GM21723 (cell line): ENCODE measurements at regions not wholly inside any gene's neighbourhood (a gene's known extent, or its start where the extent isn't known, plus 50 kb on each side); places are given as distances from the start of the nearest gene placed in this dataset.

ENCODE experiments used
- ATAC-seq: cut with Tn5 transposase; IDR thresholded peaks from one replicate; pipeline ENCODE4 v1.9.1; 2021; ENCODE audit warnings: mild to moderate bottlenecking, moderate library complexity; ENCODE audit not compliant: unreplicated experiment

GRCh38 chr10:121167534-121168243, 316.5 kb downstream of the WDR11 start:
- ATAC-seq, result no peak

GRCh38 chr10:121168545-121169216, 317.5 kb downstream of the WDR11 start:
- no peak for ATAC-seq

GRCh38 chr10:121169406-121169805, 318.2 kb downstream of the WDR11 start:
- no peak for ATAC-seq

GRCh38 chr10:121171825-121172787, 320.9 kb downstream of the WDR11 start:
- no peak for ATAC-seq

GRCh38 chr10:121179006-121179405, 327.8 kb downstream of the WDR11 start:
- no peak for ATAC-seq

GRCh38 chr10:121182219-121182618, 331.1 kb downstream of the WDR11 start:
- ATAC-seq, result no peak

- no peak for ATAC-seq
Observed at GRCh38 chr10:121183236-121183635, 332.1 kb downstream of the WDR11 start.

- no peak for ATAC-seq
Observed at GRCh38 chr10:121183707-121184106, 332.5 kb downstream of the WDR11 start.

- ATAC-seq, result no peak
Observed at GRCh38 chr10:121185816-121186455, 334.8 kb downstream of the WDR11 start.

- ATAC-seq, result no peak
Observed at GRCh38 chr10:121187391-121187790, 336.2 kb downstream of the WDR11 start.

- ATAC-seq, result no peak
Observed at GRCh38 chr10:121188005-121188404, 336.8 kb downstream of the WDR11 start.

GRCh38 chr10:121189066-121189465, 337.9 kb downstream of the WDR11 start:
- ATAC-seq, result no peak

GRCh38 chr10:121194696-121195523, 343.7 kb downstream of the WDR11 start:
- no peak for ATAC-seq

- ATAC-seq, result no peak
Observed at GRCh38 chr10:121195524-121195910, 344.4 kb downstream of the WDR11 start.

GRCh38 chr10:121199081-121199480, 347.9 kb downstream of the WDR11 start:
- no peak for ATAC-seq

- no peak for ATAC-seq
Observed at GRCh38 chr10:121205625-121206024, 354.5 kb downstream of the WDR11 start.

- no peak for ATAC-seq
Observed at GRCh38 chr10:121211446-121211845, 360.3 kb downstream of the WDR11 start.

GRCh38 chr10:121213437-121213836, 362.3 kb downstream of the WDR11 start:
- no peak for ATAC-seq

GRCh38 chr10:121216295-121216694, 365.1 kb downstream of the WDR11 start:
- ATAC-seq, result no peak

GRCh38 chr10:121216721-121217181, 365.6 kb downstream of the WDR11 start:
- ATAC-seq, result no peak
